Nephron (organoid): ENCODE measurements at regions not wholly inside any gene's neighbourhood (a gene's known extent, or its start where the extent isn't known, plus 50 kb on each side); places are given as distances from the start of the nearest gene placed in this dataset.

Experiments used
- H3K27ac Mint-ChIP-seq, 3 experiments: 2 replicates each; pipeline ENCODE4 v1.8.0; 2020; ENCODE audit warnings: mixed read lengths in 3 of 3, mild to moderate bottlenecking in 2 of 3, moderate library complexity in 1 of 3
- H3K27me3 Mint-ChIP-seq: 2 replicates; pipeline ENCODE4 v1.8.0; 2021; ENCODE audit warnings: low read depth, mild to moderate bottlenecking, moderate library complexity, mixed read lengths
- H3K36me3 Mint-ChIP-seq: 2 replicates; pipeline ENCODE4 v1.8.0; 2020; ENCODE audit warnings: low read depth, mixed read lengths
- H3K4me1 Mint-ChIP-seq: 2 replicates; pipeline ENCODE4 v1.8.0; 2020; ENCODE audit warnings: mixed read lengths
- H3K4me3 Mint-ChIP-seq, 3 experiments: 2 replicates each; pipeline ENCODE4 v1.8.0; 2020; ENCODE audit warnings: mild to moderate bottlenecking in 3 of 3, mixed read lengths in 3 of 3, moderate library complexity in 2 of 3
- H3K9me3 Mint-ChIP-seq: 2 replicates; pipeline ENCODE4 v1.8.0; 2020; ENCODE audit warnings: mixed read lengths
- CTCF ChIP-seq, 3 experiments: fragments of 200-600 bp; sonication (generic); IDR thresholded peaks; one replicate each; pipeline ENCODE4 v1.5.0; 2021; ENCODE audit warnings: antibody characterized with exemption in 3 of 3; ENCODE audit not compliant: unreplicated experiment in 3 of 3

- no peak overlapping the region for H3K4me3 Mint-ChIP-seq
- no peaks in the 10 kb centered on the region for H3K4me1 Mint-ChIP-seq
- TF ChIP-seq CTCF (IDR thresholded peaks at IDR 0.05; ENCODE audit: unreplicated experiment in 3 of 3): no peak
- H3K36me3 Mint-ChIP-seq: no peaks in the 10 kb centered on the region
- H3K27ac Mint-ChIP-seq: no peak overlapping the region
- peaks cover 10% of the 10 kb centered on the region for H3K9me3 Mint-ChIP-seq
- no peaks in the 10 kb centered on the region for H3K27me3 Mint-ChIP-seq
These were observed 216.1 kb downstream of the QKI start for GRCh38 chr6:163630572-163630971.

GRCh38 chr6:163630096-163630495, 215.6 kb downstream of the QKI start:
- Mint-ChIP-seq H3K27me3 (no peaks in the 10 kb centered on the region), H3K27ac (no peak overlapping the region), H3K4me1 (no peaks in the 10 kb centered on the region), H3K9me3 (peaks cover 10% of the 10 kb centered on the region), H3K4me3 (no peak overlapping the region), H3K36me3 (no peaks in the 10 kb centered on the region)
- TF ChIP-seq CTCF (IDR thresholded peaks at IDR 0.05; ENCODE audit: unreplicated experiment in 3 of 3): no peak
